GM21576 (cell line): ENCODE measurements at regions not wholly inside any gene's neighbourhood (a gene's known extent, or its start where the extent isn't known, plus 50 kb on each side); places are given as distances from the start of the nearest gene placed in this dataset.

Experiments used
- ATAC-seq: cut with Tn5 transposase; IDR thresholded peaks from one replicate; pipeline ENCODE4 v1.9.1; 2021; ENCODE audit warnings: mild to moderate bottlenecking, moderate library complexity; ENCODE audit not compliant: unreplicated experiment

DNA sequence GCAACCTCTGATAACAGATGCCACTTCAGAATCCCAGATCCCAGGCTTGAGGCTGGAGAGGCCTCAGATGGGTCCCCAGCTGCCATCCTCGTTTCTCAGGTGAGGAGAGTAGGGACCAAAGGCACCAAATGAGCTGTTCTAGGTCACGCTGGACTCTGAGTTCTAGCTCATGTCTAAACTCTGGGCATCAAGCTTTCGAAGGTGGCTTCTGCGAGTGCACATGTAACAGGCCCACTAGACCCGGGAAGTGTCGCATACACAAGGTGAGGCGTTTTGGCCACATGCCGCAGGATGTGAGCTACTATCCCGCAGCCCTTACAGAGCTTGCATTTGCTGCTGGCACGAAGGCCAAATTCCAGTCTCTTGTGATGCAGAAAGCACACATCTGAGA, 355.1 kb upstream of the SHH start:
- ATAC-seq = no peak

- no peak for ATAC-seq
Observed at GRCh38 chr7:156166692-156167416, 354.6 kb upstream of the SHH start.

- ATAC-seq = no peak
Observed at GRCh38 chr7:156163747-156164146, 351.5 kb upstream of the SHH start.

- no peak for ATAC-seq
Observed at GRCh38 chr7:156162451-156162850, 350.2 kb upstream of the SHH start.

DNA sequence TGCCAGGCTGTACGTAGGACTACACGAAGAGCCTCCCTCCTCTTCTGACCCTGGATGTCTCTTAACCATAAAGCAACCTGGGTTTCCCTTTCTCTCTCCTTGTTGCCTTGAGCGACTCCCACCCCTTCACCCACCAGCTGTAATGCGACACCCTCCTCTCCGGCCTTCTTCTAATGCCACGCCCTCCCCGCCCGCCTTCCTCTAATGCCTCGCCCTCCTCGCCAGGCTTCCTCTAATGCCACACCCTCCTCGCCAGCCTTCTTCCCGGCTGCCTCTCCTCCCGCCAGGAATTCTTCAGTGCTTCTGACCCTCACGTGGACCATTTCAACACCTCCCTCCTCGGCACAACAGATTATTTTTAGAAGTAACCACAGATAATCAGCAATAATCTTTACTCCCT, 348.5 kb upstream of the SHH start:
- ATAC-seq = no peak

DNA sequence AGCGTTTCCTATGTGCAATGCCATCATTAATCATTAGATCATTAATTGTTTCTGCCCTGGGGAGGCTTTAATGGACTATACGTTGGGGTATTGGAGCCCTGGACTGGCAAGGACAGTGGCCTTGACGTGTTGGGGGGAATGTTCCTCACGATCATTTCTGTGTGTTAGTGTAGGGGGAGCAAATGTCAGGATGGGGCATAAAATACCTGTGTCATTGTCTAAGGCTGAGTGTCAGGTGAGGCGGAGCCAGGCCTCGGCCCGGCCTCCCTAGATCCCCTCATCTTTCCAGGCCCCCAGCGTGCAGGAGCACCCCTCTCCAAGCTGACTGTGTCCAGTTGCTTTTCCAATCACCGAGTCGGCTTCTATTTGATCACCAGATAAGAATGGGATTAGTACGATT, 346.4 kb upstream of the SHH start:
- no peak for ATAC-seq

GRCh38 chr7:156158213-156158612, 345.9 kb upstream of the SHH start:
- no peak for ATAC-seq

DNA sequence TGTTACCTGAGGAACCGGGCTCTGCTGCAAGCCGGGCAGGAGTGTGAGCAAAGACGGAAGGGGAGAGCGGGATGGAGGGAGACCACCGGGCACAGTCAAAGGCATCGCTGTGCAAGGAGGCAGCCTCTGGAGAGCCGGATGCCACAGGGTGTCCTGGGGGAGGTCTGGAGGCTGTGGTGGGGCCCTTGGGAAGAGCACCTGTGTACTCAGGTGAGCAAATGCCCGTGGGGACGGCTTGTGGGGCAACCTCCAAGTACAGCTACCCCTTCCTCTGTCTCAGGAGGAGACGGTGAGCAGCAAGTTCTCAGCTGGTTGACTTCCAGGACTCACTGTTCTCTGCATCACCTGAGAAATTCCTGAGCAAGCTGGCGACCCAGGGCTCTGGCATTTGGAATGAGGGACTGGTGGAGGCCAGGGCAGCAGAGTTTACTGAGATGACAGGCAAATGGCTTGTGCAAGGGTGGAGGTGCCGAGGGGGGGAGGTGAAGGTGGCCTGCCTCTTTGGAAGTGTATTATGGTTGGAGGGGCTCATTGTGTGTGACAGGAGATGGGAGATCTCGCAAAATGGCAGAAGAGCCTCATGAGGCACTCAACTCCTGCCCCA, 345.2 kb upstream of the SHH start:
- ATAC-seq = no peak

DNA sequence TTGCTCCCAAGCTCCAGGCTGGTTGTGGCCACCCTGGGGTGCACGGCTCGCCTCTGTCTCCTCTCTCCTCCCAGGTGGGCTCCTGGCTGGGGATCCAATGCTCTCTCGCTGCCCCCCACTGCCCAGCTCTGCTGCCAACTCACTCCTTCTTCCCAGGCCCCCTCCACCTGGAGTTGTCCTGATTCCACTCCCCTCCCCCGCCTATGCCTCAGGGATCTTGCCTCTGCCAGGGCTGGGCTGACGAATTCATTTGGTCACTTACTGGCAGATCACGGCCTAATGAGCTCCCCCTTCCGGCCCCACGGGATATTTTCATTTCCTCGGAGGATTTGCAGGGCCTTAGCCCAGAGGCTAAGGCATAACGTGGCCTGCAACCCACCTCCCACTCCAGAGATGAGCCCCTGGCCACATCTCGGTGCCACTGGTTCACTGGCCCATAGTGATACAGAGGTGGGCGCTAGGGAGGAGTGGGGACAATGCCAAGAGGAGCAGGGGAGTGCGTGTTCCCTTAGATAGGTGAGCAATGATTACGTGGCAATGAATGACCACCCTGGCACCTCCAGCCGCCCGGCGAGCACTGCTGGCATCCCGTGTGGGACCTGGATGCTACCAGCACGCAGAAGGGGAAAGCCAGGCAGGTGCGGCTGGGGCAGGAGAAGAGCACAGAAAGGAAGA, 344.6 kb upstream of the SHH start:
- no peak for ATAC-seq

DNA sequence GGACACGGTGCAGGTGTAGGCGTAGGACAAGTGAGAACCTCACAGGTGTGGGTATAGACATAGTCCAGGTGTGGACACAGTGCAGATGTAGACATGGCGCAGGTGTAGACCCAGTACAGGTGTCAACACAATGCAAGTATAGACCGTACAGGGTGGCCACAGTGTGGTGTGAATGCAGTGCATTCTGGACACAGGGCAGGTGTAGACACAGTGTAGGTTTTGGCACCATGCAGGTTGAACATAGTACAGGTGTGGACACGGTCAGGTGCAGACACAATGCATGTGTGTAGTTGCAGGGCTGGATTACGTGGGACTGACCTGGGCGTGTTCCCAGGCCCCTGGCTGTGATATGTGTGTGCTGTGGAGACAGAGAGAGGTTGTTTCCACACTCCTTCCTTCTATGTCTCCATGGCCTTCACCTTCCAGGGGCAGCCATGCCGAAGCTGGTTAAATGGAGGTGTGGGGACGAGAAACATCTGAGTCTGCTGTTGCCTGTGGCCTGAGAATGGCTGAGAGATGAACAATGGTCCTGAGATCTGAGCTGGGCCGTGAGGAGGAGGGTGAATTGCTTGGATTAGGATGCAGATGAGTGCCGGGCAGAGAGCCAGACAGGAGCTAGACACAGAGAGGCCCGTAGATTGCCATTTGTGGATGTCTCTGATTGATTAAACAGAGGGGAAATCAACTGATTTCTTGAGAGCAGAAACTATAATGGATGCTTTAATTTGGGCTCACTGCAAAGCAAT, 343.9 kb upstream of the SHH start:
- ATAC-seq = no peak

GRCh38 chr7:156153590-156153989, 341.3 kb upstream of the SHH start:
- no peak for ATAC-seq

DNA sequence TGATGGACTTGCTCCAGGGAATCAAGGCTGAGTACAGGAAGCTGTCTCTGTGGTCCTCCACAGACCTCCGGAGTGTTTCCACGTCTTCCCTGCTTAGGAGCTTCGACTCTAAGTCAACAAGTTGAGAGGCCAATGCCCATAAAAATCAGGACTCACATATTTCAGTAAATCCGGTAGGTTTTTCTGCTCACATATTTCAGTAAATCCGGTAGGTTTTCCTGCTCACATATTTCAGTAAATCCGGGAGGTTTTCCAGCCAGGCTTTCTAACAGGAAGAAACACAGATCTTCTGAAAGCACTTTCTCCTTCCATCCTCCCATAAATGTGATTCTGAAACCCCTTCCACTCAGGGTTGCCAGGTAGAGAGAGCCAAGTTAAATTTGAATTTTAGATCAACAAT, 340.1 kb upstream of the SHH start:
- no peak for ATAC-seq

- ATAC-seq = no peak
Observed at GRCh38 chr7:156151658-156152057, 339.4 kb upstream of the SHH start.

GRCh38 chr7:156151078-156151477, 338.8 kb upstream of the SHH start:
- no peak for ATAC-seq

- no peak for ATAC-seq
Observed at GRCh38 chr7:156148995-156149394, 336.7 kb upstream of the SHH start.

DNA sequence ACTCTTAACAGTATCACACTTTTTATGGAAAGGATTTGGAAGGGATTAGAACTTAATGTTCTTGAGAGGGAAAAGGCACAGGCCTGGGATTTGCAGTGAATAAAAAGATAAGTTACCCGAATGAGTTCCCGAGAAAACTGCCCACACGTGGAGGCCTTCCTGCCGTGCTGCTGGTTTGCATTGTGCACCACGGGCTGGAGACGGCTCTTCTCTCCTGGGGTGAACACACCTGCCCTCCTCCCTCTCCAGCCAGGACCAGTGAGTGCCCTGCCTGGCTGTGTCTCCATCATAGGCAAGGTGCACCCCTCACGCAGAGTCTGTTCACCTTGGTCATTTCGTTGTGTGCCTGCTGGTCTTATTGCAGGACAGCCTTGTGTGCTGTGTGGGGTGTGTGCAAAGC, 336.3 kb upstream of the SHH start:
- ATAC-seq = no peak

DNA sequence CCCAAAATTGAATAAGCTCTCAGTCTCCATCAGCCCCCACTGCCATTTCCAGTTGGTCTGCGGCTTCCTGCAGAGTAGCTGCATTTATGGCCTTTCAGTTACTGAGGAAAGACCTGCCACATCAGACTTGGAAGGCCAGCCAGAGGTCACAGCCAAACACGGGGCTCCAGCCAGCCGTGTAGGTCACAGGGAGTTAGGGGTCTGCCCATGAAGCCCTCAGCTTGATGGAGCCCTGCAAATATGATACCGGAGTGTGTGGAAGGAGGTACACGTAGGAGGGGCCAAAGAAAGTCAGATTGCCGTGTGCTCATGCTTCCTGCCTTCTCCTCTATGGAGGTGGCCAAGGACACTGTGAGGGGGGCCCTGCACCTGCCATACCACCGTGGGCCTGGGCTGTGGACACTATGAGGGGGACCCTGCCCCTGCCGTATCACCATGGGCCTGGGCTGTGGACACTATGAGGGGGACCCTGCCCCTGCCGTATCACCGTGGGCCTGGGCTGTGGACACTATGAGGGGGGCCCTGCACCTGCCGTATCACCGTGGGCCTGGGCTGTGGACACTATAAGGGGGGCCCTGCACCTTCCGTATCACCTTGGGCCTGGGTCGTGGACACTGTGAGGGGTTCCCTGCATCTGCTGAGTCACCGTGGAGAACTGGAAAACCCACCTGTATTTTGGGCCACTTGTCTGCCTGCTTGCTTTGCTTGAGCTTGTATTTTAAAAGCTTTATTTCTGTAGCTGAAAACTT, 335.7 kb upstream of the SHH start:
- no peak for ATAC-seq

- ATAC-seq = no peak
Observed at GRCh38 chr7:156147104-156147503, 334.8 kb upstream of the SHH start.

DNA sequence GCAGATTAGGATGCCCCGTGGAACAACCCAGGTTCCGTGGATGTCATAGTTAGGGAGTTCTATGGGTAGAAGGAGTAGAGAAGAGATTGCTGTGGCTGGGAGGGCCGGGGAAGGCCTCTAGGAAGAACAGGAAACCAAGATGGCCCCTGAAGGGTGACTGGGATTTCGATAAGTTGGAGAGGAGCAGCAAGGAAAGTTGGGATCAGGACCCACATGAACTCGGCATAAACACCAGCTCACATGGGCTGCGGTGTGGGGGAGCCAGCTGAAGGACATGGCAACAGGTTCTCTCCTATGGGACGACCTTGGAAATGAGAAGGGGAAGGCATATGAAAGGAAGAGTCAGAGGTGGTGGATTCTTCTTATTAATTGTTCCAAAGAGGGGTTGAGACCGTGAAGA, 333.7 kb upstream of the SHH start:
- no peak for ATAC-seq

- no peak for ATAC-seq
Observed at GRCh38 chr7:156145184-156145583, 332.9 kb upstream of the SHH start.

- no peak for ATAC-seq
Observed at GRCh38 chr7:156143683-156144082, 331.4 kb upstream of the SHH start.
